ENCODE measurements at regions not wholly inside any gene's neighbourhood (a gene's known extent, or its start where the extent isn't known, plus 50 kb on each side); places are given as distances from the start of the nearest gene placed in this dataset.
A peak's percentile ranks its signal among the peaks of the same experiment; 100 is the strongest.

DNA sequence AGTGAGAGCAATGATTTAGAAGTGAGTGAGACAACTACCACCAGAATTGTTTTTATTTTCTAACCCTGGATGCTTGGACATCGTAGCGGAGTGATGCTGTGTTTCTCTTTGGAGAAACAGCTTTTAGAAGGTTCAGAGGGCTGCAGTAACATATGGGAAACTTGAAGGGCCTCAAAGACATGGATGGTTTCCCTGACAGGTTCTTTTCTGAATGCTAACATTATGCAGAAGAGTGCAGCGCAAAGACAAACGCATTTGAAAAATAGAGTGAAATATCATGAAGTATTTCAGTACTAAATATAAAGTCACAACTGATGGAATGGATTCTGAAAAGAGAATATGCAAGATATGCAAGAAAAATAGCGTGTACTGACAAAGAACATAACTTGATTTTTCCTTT lies 385.1 kb upstream of the DSEL start:
- no peaks in the 10 kb centered on the region for H3K27me3 ChIP-seq (ENCODE audit: control insufficient read depth, insufficient read depth, low read length)
- no peak overlapping the region for H3K4me3 ChIP-seq (ENCODE audit: low read depth, low read length)
- no peak for DNase-seq (ENCODE audit: low read depth)
- TF ChIP-seq, protein P1, sequence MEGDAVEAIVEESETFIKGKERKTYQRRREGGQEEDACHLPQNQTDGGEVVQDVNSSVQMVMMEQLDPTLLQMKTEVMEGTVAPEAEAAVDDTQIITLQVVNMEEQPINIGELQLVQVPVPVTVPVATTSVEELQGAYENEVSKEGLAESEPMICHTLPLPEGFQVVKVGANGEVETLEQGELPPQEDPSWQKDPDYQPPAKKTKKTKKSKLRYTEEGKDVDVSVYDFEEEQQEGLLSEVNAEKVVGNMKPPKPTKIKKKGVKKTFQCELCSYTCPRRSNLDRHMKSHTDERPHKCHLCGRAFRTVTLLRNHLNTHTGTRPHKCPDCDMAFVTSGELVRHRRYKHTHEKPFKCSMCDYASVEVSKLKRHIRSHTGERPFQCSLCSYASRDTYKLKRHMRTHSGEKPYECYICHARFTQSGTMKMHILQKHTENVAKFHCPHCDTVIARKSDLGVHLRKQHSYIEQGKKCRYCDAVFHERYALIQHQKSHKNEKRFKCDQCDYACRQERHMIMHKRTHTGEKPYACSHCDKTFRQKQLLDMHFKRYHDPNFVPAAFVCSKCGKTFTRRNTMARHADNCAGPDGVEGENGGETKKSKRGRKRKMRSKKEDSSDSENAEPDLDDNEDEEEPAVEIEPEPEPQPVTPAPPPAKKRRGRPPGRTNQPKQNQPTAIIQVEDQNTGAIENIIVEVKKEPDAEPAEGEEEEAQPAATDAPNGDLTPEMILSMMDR (IDR thresholded peaks at IDR 0.05; ENCODE audit: insufficient read depth, low read length, severe bottlenecking), result no peak
- no peaks in the 10 kb centered on the region for H3K36me3 ChIP-seq (ENCODE audit: control insufficient read depth, insufficient read depth, low read length)
- FAIRE-seq, result no peak

GRCh38 chr18:67896451-67896850 lies 379.9 kb upstream of the DSEL start:
- TF ChIP-seq, protein P1 (IDR thresholded peaks at IDR 0.05; ENCODE audit: insufficient read depth, low read length, severe bottlenecking), result no peak
- H3K27me3 ChIP-seq (ENCODE audit: control insufficient read depth, insufficient read depth, low read length), result no peaks in the 10 kb centered on the region
- FAIRE-seq (no peak), DNase-seq (ENCODE audit: low read depth) (no peak)
- H3K4me3 ChIP-seq (ENCODE audit: low read depth, low read length), result no peak overlapping the region
- H3K36me3 ChIP-seq (ENCODE audit: control insufficient read depth, insufficient read depth, low read length), result no peaks in the 10 kb centered on the region

GRCh38 chr18:67893916-67894315 lies 377.4 kb upstream of the DSEL start:
- TF ChIP-seq, protein P1 (IDR thresholded peaks at IDR 0.05; ENCODE audit: insufficient read depth, low read length, severe bottlenecking), result no peak
- no peaks in the 10 kb centered on the region for H3K36me3 ChIP-seq (ENCODE audit: control insufficient read depth, insufficient read depth, low read length)
- FAIRE-seq, result no peak

DNA sequence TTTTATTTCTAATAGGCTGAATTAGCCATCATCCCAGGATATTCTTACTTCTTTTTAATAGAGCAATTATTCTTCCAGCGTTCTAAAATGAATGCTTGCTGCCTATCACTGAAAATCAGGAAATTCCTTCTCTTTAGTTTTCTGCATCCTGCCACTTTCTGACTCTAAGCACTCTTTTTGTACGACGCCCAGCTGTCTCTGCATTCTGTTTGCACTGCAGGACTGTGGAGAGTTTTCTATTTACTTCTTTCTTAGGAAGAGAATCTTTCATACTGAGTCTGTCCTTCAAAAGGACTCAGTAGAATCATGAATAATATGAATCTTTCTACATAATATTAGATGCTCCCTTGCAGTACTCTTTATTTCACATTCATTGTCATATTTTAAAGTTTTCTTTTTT lies 360.4 kb upstream of the DSEL start:
- TF ChIP-seq, protein P1 (IDR thresholded peaks at IDR 0.05; ENCODE audit: insufficient read depth, low read length, severe bottlenecking), result no peak
- Histone ChIP-seq H3K27me3 (ENCODE audit: control insufficient read depth, insufficient read depth, low read length) (no peaks in the 10 kb centered on the region), H3K4me3 (ENCODE audit: low read depth, low read length) (no peak overlapping the region), H3K36me3 (ENCODE audit: control insufficient read depth, insufficient read depth, low read length) (no peaks in the 10 kb centered on the region)
- DNase-seq (ENCODE audit: low read depth), result no peak
- no peak for FAIRE-seq

More at GRCh38 chr18:67893916-67894315, 377.4 kb upstream of the DSEL start:
- Histone ChIP-seq H3K4me3 (ENCODE audit: low read depth, low read length) (no peak overlapping the region), H3K27me3 (ENCODE audit: control insufficient read depth, insufficient read depth, low read length) (no peaks in the 10 kb centered on the region)
- DNase-seq (ENCODE audit: low read depth), result no peak

GRCh38 chr18:67875944-67876343 lies 359.4 kb upstream of the DSEL start:
- DNase-seq (ENCODE audit: low read depth), result peak; percentile 35
- Histone ChIP-seq H3K27me3 (ENCODE audit: control insufficient read depth, insufficient read depth, low read length) (no peaks in the 10 kb centered on the region), H3K4me3 (ENCODE audit: low read depth, low read length) (no peak overlapping the region), H3K36me3 (ENCODE audit: control insufficient read depth, insufficient read depth, low read length) (no peaks in the 10 kb centered on the region)
- FAIRE-seq, result no peak
- TF ChIP-seq, protein P1 (IDR thresholded peaks at IDR 0.05; ENCODE audit: insufficient read depth, low read length, severe bottlenecking), result no peak

DNA sequence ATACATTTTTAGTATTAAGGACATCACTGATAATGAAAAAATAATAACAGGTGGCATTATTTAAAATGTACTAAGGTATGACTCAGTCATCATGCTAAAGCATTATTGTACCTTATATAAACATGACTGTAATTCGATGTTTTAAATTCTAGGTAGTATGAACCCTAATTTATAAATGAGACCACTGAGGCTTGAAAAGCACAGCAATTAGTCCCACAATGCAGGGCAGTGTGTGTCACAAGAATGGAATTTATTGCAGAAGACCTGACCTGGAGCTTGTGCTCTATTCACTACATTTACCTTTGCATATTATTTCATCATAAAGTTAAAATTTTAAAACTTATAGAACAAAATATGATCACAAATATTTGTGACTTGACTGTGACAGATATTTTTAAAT lies 358.5 kb upstream of the DSEL start:
- FAIRE-seq, result no peak
- peak; percentile 12 for DNase-seq (ENCODE audit: low read depth)
- TF ChIP-seq, protein P1 (IDR thresholded peaks at IDR 0.05; ENCODE audit: insufficient read depth, low read length, severe bottlenecking), result no peak
- Histone ChIP-seq H3K4me3 (ENCODE audit: low read depth, low read length) (no peak overlapping the region), H3K36me3 (ENCODE audit: control insufficient read depth, insufficient read depth, low read length) (no peaks in the 10 kb centered on the region), H3K27me3 (ENCODE audit: control insufficient read depth, insufficient read depth, low read length) (no peaks in the 10 kb centered on the region)
